Endodermal cell (in vitro differentiated cells): ENCODE measurements at regions not wholly inside any gene's neighbourhood (a gene's known extent, or its start where the extent isn't known, plus 50 kb on each side); places are given as distances from the start of the nearest gene placed in this dataset.

Experiments used
- DNase-seq: peaks from one replicate; pipeline ENCODE4 v3.0.0-alpha.2; 2017
- H3K27ac ChIP-seq: 2 replicates; pipeline ENCODE4 v1.5.1; 2013; ENCODE audit warnings: mild to moderate bottlenecking, low read depth, low read length, moderate library complexity
- H3K27me3 ChIP-seq: 2 replicates; pipeline ENCODE4 v1.6.1; 2013; ENCODE audit warnings: mild to moderate bottlenecking, low read length, moderate library complexity; ENCODE audit not compliant: insufficient read depth, control insufficient read depth, poor library complexity, severe bottlenecking
- H3K36me3 ChIP-seq: 2 replicates; pipeline ENCODE4 v1.7.0; 2013; ENCODE audit warnings: mild to moderate bottlenecking, low read length, moderate library complexity; ENCODE audit not compliant: control insufficient read depth, insufficient read depth
- H3K4me1 ChIP-seq: one replicate; pipeline ENCODE4 v1.7.0; 2013; ENCODE audit warnings: low read length; ENCODE audit not compliant: control insufficient read depth, insufficient read depth
- H3K4me3 ChIP-seq: 2 replicates; pipeline ENCODE4 v1.5.1; 2013; ENCODE audit warnings: mild to moderate bottlenecking, low read length, moderate library complexity
- H3K9ac ChIP-seq: 2 replicates; pipeline ENCODE4 v1.6.1; 2013; ENCODE audit warnings: mild to moderate bottlenecking, low read length, moderate library complexity; ENCODE audit not compliant: poor library complexity, severe bottlenecking; ENCODE audit errors: extremely low read depth
- H3K9me3 ChIP-seq: 2 replicates; pipeline ENCODE4 v1.6.1; 2013; ENCODE audit warnings: mild to moderate bottlenecking, low read length, moderate library complexity; ENCODE audit not compliant: control insufficient read depth
- H3K27ac Mint-ChIP-seq: 2 replicates; pipeline ENCODE4 v1.8.0; 2020; ENCODE audit warnings: mixed read lengths
- H3K27me3 Mint-ChIP-seq: 2 replicates; pipeline ENCODE4 v1.8.0; 2021; ENCODE audit warnings: mild to moderate bottlenecking, mixed read lengths; ENCODE audit not compliant: insufficient read depth
- H3K36me3 Mint-ChIP-seq: 2 replicates; pipeline ENCODE4 v1.8.0; 2020; ENCODE audit warnings: low read depth, mixed read lengths
- H3K4me1 Mint-ChIP-seq: 2 replicates; pipeline ENCODE4 v1.8.0; 2020; ENCODE audit warnings: mixed read lengths
- H3K4me3 Mint-ChIP-seq: 2 replicates; pipeline ENCODE4 v1.8.0; 2020; ENCODE audit warnings: mild to moderate bottlenecking, moderate library complexity, mixed read lengths
- H3K9me3 Mint-ChIP-seq: 2 replicates; pipeline ENCODE4 v1.8.0; 2020; ENCODE audit warnings: mild to moderate bottlenecking, mixed read lengths
- WGBS, 2 experiments: methylation state at CpG; one replicate each; pipeline versions ENCODE4 v1.1.5 to v1.1.7; 2013; ENCODE audit warnings: missing lambda C conversion rate in 2 of 2, mixed read lengths in 1 of 2; ENCODE audit not compliant: insufficient coverage in 1 of 2, insufficient read length in 1 of 2; 5-methylcytosine and 5-hydroxymethylcytosine counted together
- TF ChIP-seq, protein P1 (sequence below): fragments of 200-600 bp; sonication (generic); conservative IDR thresholded peaks from 2 replicates; pipeline ENCODE4 v1.5.0; 2021; ENCODE audit warnings: antibody characterized with exemption, mild to moderate bottlenecking

DNA sequence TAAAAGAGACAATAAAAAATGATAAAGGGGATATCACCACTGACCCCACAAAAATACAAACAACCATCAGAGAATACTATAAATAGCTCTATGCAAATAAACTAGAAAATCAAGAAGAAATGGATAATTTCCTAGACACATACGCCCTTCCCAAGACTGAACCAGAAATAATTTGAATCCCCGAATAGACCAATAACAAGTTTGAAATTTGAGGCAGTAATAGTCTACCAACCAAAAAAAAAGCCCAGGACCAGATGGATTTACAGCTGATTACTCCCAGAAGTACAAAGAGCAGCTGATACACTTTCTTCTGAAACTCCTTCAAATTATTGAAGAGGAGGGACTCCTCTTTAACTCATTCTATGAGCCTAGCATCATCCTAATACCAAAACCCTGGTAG is 128.1 kb downstream of the DMRTA1 start:
- WGBS, 2 experiments: 90 to 92% methylated on average over 2 of the region's 2 CpGs
- H3K27me3 Mint-ChIP-seq: no peaks in the 10 kb centered on the region
- TF ChIP-seq, protein P1, sequence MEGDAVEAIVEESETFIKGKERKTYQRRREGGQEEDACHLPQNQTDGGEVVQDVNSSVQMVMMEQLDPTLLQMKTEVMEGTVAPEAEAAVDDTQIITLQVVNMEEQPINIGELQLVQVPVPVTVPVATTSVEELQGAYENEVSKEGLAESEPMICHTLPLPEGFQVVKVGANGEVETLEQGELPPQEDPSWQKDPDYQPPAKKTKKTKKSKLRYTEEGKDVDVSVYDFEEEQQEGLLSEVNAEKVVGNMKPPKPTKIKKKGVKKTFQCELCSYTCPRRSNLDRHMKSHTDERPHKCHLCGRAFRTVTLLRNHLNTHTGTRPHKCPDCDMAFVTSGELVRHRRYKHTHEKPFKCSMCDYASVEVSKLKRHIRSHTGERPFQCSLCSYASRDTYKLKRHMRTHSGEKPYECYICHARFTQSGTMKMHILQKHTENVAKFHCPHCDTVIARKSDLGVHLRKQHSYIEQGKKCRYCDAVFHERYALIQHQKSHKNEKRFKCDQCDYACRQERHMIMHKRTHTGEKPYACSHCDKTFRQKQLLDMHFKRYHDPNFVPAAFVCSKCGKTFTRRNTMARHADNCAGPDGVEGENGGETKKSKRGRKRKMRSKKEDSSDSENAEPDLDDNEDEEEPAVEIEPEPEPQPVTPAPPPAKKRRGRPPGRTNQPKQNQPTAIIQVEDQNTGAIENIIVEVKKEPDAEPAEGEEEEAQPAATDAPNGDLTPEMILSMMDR: no peak
- Histone ChIP-seq H3K27ac (no peak overlapping the region), H3K9me3 (peaks cover 42% of the 10 kb centered on the region), H3K9ac (no peak overlapping the region), H3K36me3 (no peaks in the 10 kb centered on the region), H3K4me3 (no peak overlapping the region), H3K27me3 (no peaks in the 10 kb centered on the region), H3K4me1 (no peaks in the 10 kb centered on the region)
- H3K4me3 Mint-ChIP-seq: no peak overlapping the region
- no peak overlapping the region for H3K27ac Mint-ChIP-seq
- no peaks in the 10 kb centered on the region for H3K4me1 Mint-ChIP-seq
- H3K9me3 Mint-ChIP-seq: peaks cover 86% of the 10 kb centered on the region
- H3K36me3 Mint-ChIP-seq: peaks cover 16% of the 10 kb centered on the region
- DNase-seq: no peak

DNA sequence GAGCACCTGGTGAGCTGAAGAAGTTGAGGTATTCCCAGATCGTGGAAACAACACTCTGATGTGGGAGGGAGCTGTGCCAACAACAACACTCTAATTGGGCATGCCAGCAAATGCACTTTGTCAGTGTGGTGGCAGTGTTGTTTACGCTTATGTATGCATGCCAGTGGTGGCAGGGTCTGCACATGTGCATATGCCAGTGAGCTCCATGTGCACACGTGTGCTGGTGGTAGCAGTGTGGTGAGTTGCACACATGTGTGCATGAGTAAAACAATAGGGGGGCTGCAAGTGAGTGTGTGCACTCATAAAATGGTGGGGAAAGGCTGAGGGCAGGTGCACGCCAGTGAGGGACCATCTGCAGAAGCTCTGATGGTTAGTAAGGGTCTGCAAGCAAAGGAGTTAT is 134.2 kb downstream of the DMRTA1 start:
- no peaks in the 10 kb centered on the region for H3K4me1 Mint-ChIP-seq

DNA sequence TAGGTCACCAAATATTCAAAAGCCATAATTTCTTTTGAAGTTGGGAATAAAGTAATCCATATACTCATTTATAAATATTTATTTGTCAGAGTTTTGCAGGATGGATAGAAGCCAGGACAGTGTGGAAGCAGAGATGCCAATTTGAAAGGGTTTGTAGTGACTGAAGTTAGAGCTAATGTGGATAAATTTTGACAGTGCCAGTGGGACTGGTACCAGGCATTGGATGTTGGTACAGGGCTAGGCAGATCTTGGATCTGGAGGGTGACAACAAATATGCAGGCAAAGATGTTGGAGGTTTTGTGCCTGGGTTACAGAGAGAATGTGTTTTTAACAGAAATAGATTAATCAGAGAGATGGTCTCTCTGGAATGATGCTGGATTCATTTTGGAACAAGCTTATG is 135.6 kb downstream of the DMRTA1 start:
- no peaks in the 10 kb centered on the region for H3K36me3 Mint-ChIP-seq
- H3K9me3 Mint-ChIP-seq: peaks cover 20% of the 10 kb centered on the region
- no peaks in the 10 kb centered on the region for H3K4me1 Mint-ChIP-seq
- peaks cover 15% of the 10 kb centered on the region for H3K9me3 ChIP-seq
- H3K4me3 Mint-ChIP-seq: no peak overlapping the region
- TF ChIP-seq, protein P1: no peak
- H3K4me1 ChIP-seq: no peaks in the 10 kb centered on the region
- no peaks in the 10 kb centered on the region for H3K36me3 ChIP-seq
- no peak overlapping the region for H3K27ac Mint-ChIP-seq
- H3K27ac ChIP-seq: no peak overlapping the region
- DNase-seq: no peak
- no peak overlapping the region for H3K4me3 ChIP-seq
- H3K27me3 ChIP-seq: no peaks in the 10 kb centered on the region
- no peak overlapping the region for H3K9ac ChIP-seq
- no peaks in the 10 kb centered on the region for H3K27me3 Mint-ChIP-seq

More for the DNA sequence above, 134.2 kb downstream of the DMRTA1 start:
- H3K27me3 ChIP-seq: no peaks in the 10 kb centered on the region
- H3K4me3 ChIP-seq: no peak overlapping the region
- Mint-ChIP-seq H3K9me3 (peaks cover 34% of the 10 kb centered on the region), H3K27ac (no peak overlapping the region), H3K36me3 (no peaks in the 10 kb centered on the region), H3K27me3 (no peaks in the 10 kb centered on the region), H3K4me3 (no peak overlapping the region)
- H3K9me3 ChIP-seq: peaks cover 15% of the 10 kb centered on the region
- H3K4me1 ChIP-seq: no peaks in the 10 kb centered on the region
- TF ChIP-seq, protein P1: no peak
- no peak overlapping the region for H3K27ac ChIP-seq
- WGBS, 2 experiments: 93% methylated on average over 3 to 4 of the region's 4 CpGs
- no peaks in the 10 kb centered on the region for H3K36me3 ChIP-seq
- no peak for DNase-seq
- no peak overlapping the region for H3K9ac ChIP-seq
